Inferior parietal cortex (tissue), 1 donor: ENCODE measurements at regions not wholly inside any gene's neighbourhood (a gene's known extent, or its start where the extent isn't known, plus 50 kb on each side); places are given as distances from the start of the nearest gene placed in this dataset.
"Not testable (repeated sequence)": the region's sequence is repeated elsewhere in the genome, so short reads cannot be mapped to it uniquely, and the experiment has no call there.

Experiments
- DNase-seq: peaks from one replicate; pipeline ENCODE4 v3.0.0-alpha.2; 2016; ENCODE audit errors: extremely low spot score

- DNase-seq: no peak
Measured at GRCh38 chr1:165147799-165148198, 208.7 kb downstream of the LMX1A start.

- DNase-seq: peak; percentile 84
Measured at GRCh38 chr1:165144757-165145397, 211.6 kb downstream of the LMX1A start.

GRCh38 chr1:165143437-165144065 is 213.0 kb downstream of the LMX1A start:
- no peak for DNase-seq

- no peak for DNase-seq
Measured at GRCh38 chr1:165138960-165139359, 217.6 kb downstream of the LMX1A start.

- DNase-seq: no peak
Measured at GRCh38 chr1:165137551-165138316, 218.8 kb downstream of the LMX1A start.

GRCh38 chr1:165134431-165134830 is 222.1 kb downstream of the LMX1A start:
- DNase-seq: no peak

- DNase-seq: peak; percentile 73
Measured at GRCh38 chr1:165129568-165130164, 226.8 kb downstream of the LMX1A start.

- no peak for DNase-seq
Measured at GRCh38 chr1:165124772-165125171, 231.7 kb downstream of the LMX1A start.

GRCh38 chr1:165119086-165119485 is 237.4 kb downstream of the LMX1A start:
- DNase-seq: no peak

- DNase-seq: no peak
Measured at GRCh38 chr1:165117482-165117881, 239.0 kb downstream of the LMX1A start.

- DNase-seq: no peak
Measured at GRCh38 chr1:165116732-165117131, 239.8 kb downstream of the LMX1A start.

- no peak for DNase-seq
Measured at GRCh38 chr1:165116171-165116570, 240.3 kb downstream of the LMX1A start.

- no peak for DNase-seq
Measured at GRCh38 chr1:165114889-165115285, 241.6 kb downstream of the LMX1A start.

GRCh38 chr1:165114022-165114888 is 242.3 kb downstream of the LMX1A start:
- DNase-seq: peak; percentile 83

GRCh38 chr1:165112260-165112659 is 244.3 kb downstream of the LMX1A start:
- DNase-seq: no peak

- no peak for DNase-seq
Measured at GRCh38 chr1:165109013-165109412, 247.5 kb downstream of the LMX1A start.

- DNase-seq: not testable (repeated sequence)
Measured at GRCh38 chr1:165092542-165093162, 263.9 kb downstream of the LMX1A start.

GRCh38 chr1:165080253-165080896 is 276.1 kb downstream of the LMX1A start:
- DNase-seq: no peak

GRCh38 chr1:165078391-165078790 is 278.1 kb downstream of the LMX1A start:
- no peak for DNase-seq

GRCh38 chr1:165075725-165076370 is 280.7 kb downstream of the LMX1A start:
- DNase-seq: no peak
